Liver (tissue), 8 donors: ENCODE measurements at regions not wholly inside any gene's neighbourhood (a gene's known extent, or its start where the extent isn't known, plus 50 kb on each side); places are given as distances from the start of the nearest gene placed in this dataset.
"Not testable (repeated sequence)": the region's sequence is repeated elsewhere in the genome, so short reads cannot be mapped to it uniquely, and the experiment has no call there.

Experiments
- DNase-seq: peaks from one replicate; pipeline ENCODE4 v3.0.0-alpha.2; 2017; ENCODE audit warnings: low spot score
- H3K27ac ChIP-seq, 2 donors: one replicate each; pipeline ENCODE4 v1.7.0; 2013; ENCODE audit warnings: inconsistent platforms in 2 of 2, low read length in 2 of 2, control low read depth in 1 of 2, low read depth in 1 of 2, mild to moderate bottlenecking in 1 of 2
- H3K27me3 ChIP-seq, 4 donors: one replicate each; pipeline versions ENCODE4 v1.6.1 to v1.7.0; 2013; ENCODE audit warnings: low read length in 3 of 4, inconsistent platforms in 1 of 4, mild to moderate bottlenecking in 1 of 4, moderate library complexity in 1 of 4; ENCODE audit not compliant: control insufficient read depth in 4 of 4, insufficient read depth in 4 of 4
- H3K36me3 ChIP-seq, 4 donors: one replicate each; pipeline versions ENCODE4 v1.6.1 to v1.7.0; 2013; ENCODE audit warnings: low read length in 3 of 4, mild to moderate bottlenecking in 3 of 4, low read depth in 1 of 4, moderate library complexity in 1 of 4; ENCODE audit not compliant: control insufficient read depth in 4 of 4, insufficient read depth in 3 of 4
- H3K4me1 ChIP-seq, 4 donors: one replicate each; pipeline versions ENCODE4 v1.6.1 to v1.7.0; 2013; ENCODE audit warnings: low read length in 3 of 4, mild to moderate bottlenecking in 3 of 4, moderate library complexity in 1 of 4; ENCODE audit not compliant: control insufficient read depth in 4 of 4, insufficient read depth in 4 of 4
- H3K4me3 ChIP-seq, 3 donors: one replicate each; pipeline versions ENCODE4 v1.6.1 to v1.7.0; 2013; ENCODE audit warnings: low read length in 3 of 3, control low read depth in 1 of 3, low read depth in 1 of 3, mild to moderate bottlenecking in 1 of 3
- H3K9ac ChIP-seq, 2 donors: one replicate each; pipeline ENCODE4 v1.7.0; 2013; ENCODE audit warnings: low read length in 2 of 2, mild to moderate bottlenecking in 2 of 2, moderate library complexity in 2 of 2, control low read depth in 1 of 2, low read depth in 1 of 2
- H3K9me3 ChIP-seq, 4 donors: one replicate each; pipeline versions ENCODE4 v1.6.1 to v1.7.0; 2013; ENCODE audit warnings: low read length in 3 of 4; ENCODE audit not compliant: control insufficient read depth in 4 of 4
- ATF3 ChIP-seq: IDR thresholded peaks from 2 replicates; pipeline ENCODE4 v1.6.1; 2016; ENCODE audit warnings: antibody characterized with exemption
- CTCF ChIP-seq: fragments of 150-350 bp; IDR thresholded peaks from 2 replicates; pipeline ENCODE4 v1.5.1; 2017; ENCODE audit warnings: improper control_type of control experiment, low read depth, low read length; ENCODE audit not compliant: missing input control
- EGR1 ChIP-seq, 2 donors: IDR thresholded peaks; 2 replicates each; pipeline ENCODE4 v1.6.1; 2016 to 2018; ENCODE audit warnings: antibody characterized with exemption in 2 of 2, low read depth in 2 of 2
- FOXA1 ChIP-seq: IDR thresholded peaks from 2 replicates; pipeline ENCODE4 v1.6.1; 2016; ENCODE audit warnings: antibody characterized with exemption
- FOXA2 ChIP-seq: IDR thresholded peaks from 2 replicates; pipeline ENCODE4 v1.6.1; 2016; ENCODE audit warnings: antibody characterized with exemption
- GABPA ChIP-seq, 2 donors: IDR thresholded peaks in 1 of 2; conservative IDR thresholded peaks in 1 of 2; 2 replicates each; pipeline ENCODE4 v1.6.1; 2016; ENCODE audit warnings: antibody characterized with exemption in 2 of 2, mild to moderate bottlenecking in 1 of 2, moderate library complexity in 1 of 2
- HNF4G ChIP-seq: IDR thresholded peaks from 2 replicates; pipeline ENCODE4 v1.6.1; 2016; ENCODE audit warnings: antibody characterized with exemption
- MAX ChIP-seq: IDR thresholded peaks from 2 replicates; pipeline ENCODE4 v1.6.1; 2016; ENCODE audit warnings: antibody characterized with exemption
- NR2F2 ChIP-seq: IDR thresholded peaks from 2 replicates; pipeline ENCODE4 v1.6.1; 2016; ENCODE audit warnings: antibody characterized with exemption
- RAD21 ChIP-seq, 2 donors: IDR thresholded peaks; 2 replicates each; pipeline ENCODE4 v1.6.1; 2016; ENCODE audit warnings: antibody characterized with exemption in 2 of 2, mild to moderate bottlenecking in 2 of 2
- REST ChIP-seq: IDR thresholded peaks from 2 replicates; pipeline ENCODE4 v1.6.1; 2016; ENCODE audit warnings: antibody characterized with exemption, mild to moderate bottlenecking
- RXRA ChIP-seq, 2 donors: IDR thresholded peaks; 2 replicates each; pipeline ENCODE4 v1.6.1; 2017 to 2018; ENCODE audit warnings: antibody characterized with exemption in 2 of 2, mild to moderate bottlenecking in 1 of 2
- SP1 ChIP-seq: IDR thresholded peaks from 2 replicates; pipeline ENCODE4 v1.6.1; 2018; ENCODE audit warnings: antibody characterized with exemption, mild to moderate bottlenecking
- TAF1 ChIP-seq: conservative IDR thresholded peaks from 2 replicates; pipeline ENCODE4 v1.6.1; 2016; ENCODE audit warnings: antibody characterized with exemption, mild to moderate bottlenecking
- YY1 ChIP-seq: IDR thresholded peaks from 2 replicates; pipeline ENCODE4 v1.6.1; 2016; ENCODE audit warnings: antibody characterized with exemption, mild to moderate bottlenecking
- ZBTB33 ChIP-seq: IDR thresholded peaks from 2 replicates; pipeline ENCODE4 v1.6.1; 2016; ENCODE audit warnings: antibody characterized with exemption
- WGBS: extraction: QIAGEN DNeasy Blood & Tissue Kit; methylation state at CpG from one replicate; pipeline ENCODE4 v1.1.7; 2013; 5-methylcytosine and 5-hydroxymethylcytosine counted together
- donor health status: healthy.
- donor health status: healthy.
- donor health status: healthy.
- donor health status: healthy.
- donor health status: healthy.

- H3K36me3 ChIP-seq, result no peaks in the 10 kb centered on the region
- H3K9ac ChIP-seq, result no peak overlapping the region
- no peaks in the 10 kb centered on the region for H3K27me3 ChIP-seq
- no peak for DNase-seq
- TF ChIP-seq SP1 (no peak), FOXA2 (no peak), TAF1 (no peak), CTCF (no peak), NR2F2 (no peak), ATF3 (no peak), HNF4G (no peak), REST (no peak), ZBTB33 (no peak), RXRA (IDR thresholded peaks at IDR 0.05) (no peak), MAX (no peak), EGR1 (IDR thresholded peaks at IDR 0.05; ENCODE audit: low read depth in 2 of 2) (no peak), RAD21 (IDR thresholded peaks at IDR 0.05) (no peak), YY1 (no peak), GABPA (IDR thresholded peaks at IDR 0.05 in 1 of 2, conservative IDR thresholded peaks at IDR 0.05 in 1 of 2) (no peak), FOXA1 (no peak)
- peaks cover 0 to 6% (median 0%) of the 10 kb centered on the region in 4 donors for H3K9me3 ChIP-seq
- H3K4me3 ChIP-seq, result no peak overlapping the region
- no peak overlapping the region for H3K27ac ChIP-seq
- no peaks in the 10 kb centered on the region for H3K4me1 ChIP-seq
- whole genome bisulfite sequencing, result 88% methylated on average over 2 of the region's 2 CpGs
Measured at GRCh38 chr1:194618101-194618500, 1431.7 kb upstream of the B3GALT2 start.

- not testable (repeated sequence) for H3K27ac ChIP-seq, H3K27me3 ChIP-seq, H3K36me3 ChIP-seq, H3K9ac ChIP-seq, H3K9me3 ChIP-seq, H3K4me1 ChIP-seq, H3K4me3 ChIP-seq, DNase-seq
- 82% methylated on average over 6 of the region's 6 CpGs for WGBS
Measured at GRCh38 chr1:194617272-194617671, 1430.9 kb upstream of the B3GALT2 start.
